GM12864 (cell line): ENCODE measurements at regions not wholly inside any gene's neighbourhood (a gene's known extent, or its start where the extent isn't known, plus 50 kb on each side); places are given as distances from the start of the nearest gene placed in this dataset.

ENCODE experiments used
- DNase-seq: peaks from one replicate; pipeline ENCODE4 v3.0.0-alpha.2; 2011; ENCODE audit warnings: low read depth
- H3K4me3 ChIP-seq: 2 replicates; pipeline ENCODE4 v1.5.1; 2011; ENCODE audit warnings: mild to moderate bottlenecking, low read depth, low read length, control low read depth
- CTCF ChIP-seq: IDR thresholded peaks from 2 replicates; pipeline ENCODE4 v1.5.1; 2011; ENCODE audit warnings: low read depth, mild to moderate bottlenecking, moderate library complexity, low read length, control low read depth, inconsistent platforms; ENCODE audit errors: missing control alignments

GRCh38 chr4:66893807-66894206 is 651.5 kb downstream of the CENPC start:
- DNase-seq, result no peak
- H3K4me3 ChIP-seq, result no peak overlapping the region
- no peak for TF ChIP-seq CTCF

GRCh38 chr4:66887061-66887460 is 658.2 kb downstream of the CENPC start:
- H3K4me3 ChIP-seq, result no peak overlapping the region
- DNase-seq, result no peak
- no peak for TF ChIP-seq CTCF

- no peak overlapping the region for H3K4me3 ChIP-seq
- TF ChIP-seq CTCF, result no peak
- no peak for DNase-seq
Observed at GRCh38 chr4:66885501-66886165, 659.7 kb downstream of the CENPC start.

GRCh38 chr4:66876946-66877345 is 668.4 kb downstream of the CENPC start:
- TF ChIP-seq CTCF, result no peak
- no peak for DNase-seq

GRCh38 chr4:66872661-66873060 is 672.6 kb downstream of the CENPC start:
- no peak for TF ChIP-seq CTCF
- no peak overlapping the region for H3K4me3 ChIP-seq
- DNase-seq, result no peak

More at GRCh38 chr4:66876946-66877345, 668.4 kb downstream of the CENPC start:
- H3K4me3 ChIP-seq, result no peak overlapping the region

- no peak for TF ChIP-seq CTCF
- H3K4me3 ChIP-seq, result no peak overlapping the region
- no peak for DNase-seq
Observed at GRCh38 chr4:66863481-66863880, 681.8 kb downstream of the CENPC start.

- H3K4me3 ChIP-seq, result no peak overlapping the region
- no peak for DNase-seq
- no peak for TF ChIP-seq CTCF
Observed at GRCh38 chr4:66855956-66856355, 689.3 kb downstream of the CENPC start.
